H9 (cell line): ENCODE measurements at regions not wholly inside any gene's neighbourhood (a gene's known extent, or its start where the extent isn't known, plus 50 kb on each side); places are given as distances from the start of the nearest gene placed in this dataset.

ENCODE experiments used
- DNase-seq: peaks from one replicate; pipeline ENCODE4 v3.0.0-alpha.2; 2017
- H2AFZ ChIP-seq: one replicate; pipeline ENCODE4 v1.6.1; 2013; ENCODE audit warnings: mild to moderate bottlenecking, low read length, control low read depth, moderate library complexity
- H2AK5ac ChIP-seq: 2 replicates; pipeline ENCODE4 v1.6.1; 2013; ENCODE audit warnings: low read length, control low read depth, mixed read lengths; ENCODE audit not compliant: insufficient read length
- H2BK120ac ChIP-seq: one replicate; pipeline ENCODE4 v1.6.1; 2013; ENCODE audit warnings: low read depth, mild to moderate bottlenecking, low read length, control low read depth, inconsistent platforms; ENCODE audit not compliant: poor library complexity, severe bottlenecking
- H2BK12ac ChIP-seq: 2 replicates; pipeline ENCODE4 v1.6.1; 2013; ENCODE audit warnings: low read length, control low read depth, mixed read lengths, low read depth; ENCODE audit not compliant: insufficient read length
- H2BK15ac ChIP-seq: 2 replicates; pipeline ENCODE4 v1.6.1; 2013; ENCODE audit warnings: low read depth, low read length, control low read depth
- H2BK20ac ChIP-seq: one replicate; pipeline ENCODE4 v1.6.1; 2013; ENCODE audit warnings: low read depth, mild to moderate bottlenecking, low read length, control low read depth, inconsistent platforms; ENCODE audit not compliant: poor library complexity, severe bottlenecking
- H2BK5ac ChIP-seq: 2 replicates; pipeline ENCODE4 v1.6.1; 2013; ENCODE audit warnings: low read length, control low read depth, mixed read lengths; ENCODE audit not compliant: insufficient read length
- H3K14ac ChIP-seq: 2 replicates; pipeline ENCODE4 v1.6.1; 2013; ENCODE audit warnings: low read length, control low read depth; ENCODE audit not compliant: insufficient read depth
- H3K18ac ChIP-seq: 2 replicates; pipeline ENCODE4 v1.6.1; 2013; ENCODE audit warnings: low read depth, mild to moderate bottlenecking, mixed read lengths, low read length, control low read depth; ENCODE audit not compliant: insufficient read length
- H3K23ac ChIP-seq: 2 replicates; pipeline ENCODE4 v1.6.1; 2013; ENCODE audit warnings: low read length, control low read depth, mixed read lengths, low read depth; ENCODE audit not compliant: insufficient read length
- H3K23me2 ChIP-seq: 2 replicates; pipeline ENCODE4 v1.6.1; 2013; ENCODE audit warnings: low read depth, mild to moderate bottlenecking, mixed read lengths, low read length, control low read depth; ENCODE audit not compliant: insufficient read length, poor library complexity, severe bottlenecking
- H3K27ac ChIP-seq: 2 replicates; pipeline ENCODE4 v1.5.1; 2013; ENCODE audit warnings: low read length, control low read depth, mixed read lengths, low read depth; ENCODE audit not compliant: insufficient read length
- H3K27me3 ChIP-seq: 2 replicates; pipeline ENCODE4 v1.6.1; 2013; ENCODE audit warnings: low read length, control low read depth, inconsistent platforms; ENCODE audit not compliant: insufficient read depth
- H3K4ac ChIP-seq: 2 replicates; pipeline ENCODE4 v1.6.1; 2013; ENCODE audit warnings: low read depth, mild to moderate bottlenecking, control low read depth, inconsistent platforms, low read length, moderate library complexity
- H3K4me1 ChIP-seq: 2 replicates; pipeline ENCODE4 v1.6.1; 2013; ENCODE audit warnings: low read length, control low read depth, inconsistent platforms; ENCODE audit not compliant: insufficient read depth
- H3K4me2 ChIP-seq: 2 replicates; pipeline ENCODE4 v1.6.1; 2013; ENCODE audit warnings: low read length, control low read depth, mixed read lengths; ENCODE audit not compliant: insufficient read length, insufficient read depth
- H3K56ac ChIP-seq: 2 replicates; pipeline ENCODE4 v1.6.1; 2013; ENCODE audit warnings: low read depth, mild to moderate bottlenecking, mixed read lengths, low read length, control low read depth; ENCODE audit not compliant: insufficient read length
- H3K79me1 ChIP-seq: 2 replicates; pipeline ENCODE4 v1.6.1; 2013; ENCODE audit warnings: low read depth, mild to moderate bottlenecking, moderate library complexity, low read length, control low read depth, inconsistent platforms; ENCODE audit not compliant: insufficient read depth, poor library complexity, severe bottlenecking
- H3K79me2 ChIP-seq: 2 replicates; pipeline ENCODE4 v1.6.1; 2013; ENCODE audit warnings: low read length, control low read depth, inconsistent platforms; ENCODE audit not compliant: insufficient read depth
- H3K9ac ChIP-seq: 2 replicates; pipeline ENCODE4 v1.6.1; 2013; ENCODE audit warnings: low read length, control low read depth, mixed read lengths; ENCODE audit not compliant: insufficient read length; ENCODE audit errors: extremely low read depth
- H3K9me3 ChIP-seq: one replicate; pipeline ENCODE4 v1.6.1; 2013; ENCODE audit warnings: low read depth, low read length, inconsistent platforms; ENCODE audit not compliant: control insufficient read depth
- H3T11ph ChIP-seq: one replicate; pipeline ENCODE4 v1.6.1; 2013; ENCODE audit warnings: mild to moderate bottlenecking, low read length, control low read depth, inconsistent platforms
- H4K20me1 ChIP-seq: one replicate; pipeline ENCODE4 v1.6.1; 2013; ENCODE audit not compliant: control insufficient read depth, insufficient read length, insufficient read depth
- H4K5ac ChIP-seq: 2 replicates; pipeline ENCODE4 v1.6.1; 2013; ENCODE audit warnings: low read depth, mild to moderate bottlenecking, mixed read lengths, low read length, control low read depth; ENCODE audit not compliant: insufficient read length
- H4K8ac ChIP-seq: replicated peaks from 2 replicates; pipeline ENCODE4 v1.6.1; 2013; ENCODE audit warnings: low read length, control low read depth, mixed read lengths, low read depth; ENCODE audit not compliant: insufficient read length
- H4K91ac ChIP-seq: 2 replicates; pipeline ENCODE4 v1.6.1; 2013; ENCODE audit warnings: low read depth, mild to moderate bottlenecking, moderate library complexity, mixed read lengths, low read length, control low read depth; ENCODE audit not compliant: insufficient read length
- H3K27ac Mint-ChIP-seq, 3 experiments: 2 replicates in 2 of 3; 3 replicates in 1 of 3; pipeline ENCODE4 v1.8.0; 2020 to 2021; ENCODE audit warnings: mixed read lengths in 3 of 3, mild to moderate bottlenecking in 1 of 3, moderate library complexity in 1 of 3
- H3K27me3 Mint-ChIP-seq: 2 replicates; pipeline ENCODE4 v1.8.0; 2021; ENCODE audit warnings: low read depth, mild to moderate bottlenecking, moderate library complexity, mixed read lengths
- H3K36me3 Mint-ChIP-seq, 3 experiments: 2 replicates in 2 of 3; 3 replicates in 1 of 3; pipeline ENCODE4 v1.8.0; 2020 to 2021; ENCODE audit warnings: low read depth in 3 of 3, mixed read lengths in 3 of 3; ENCODE audit not compliant: insufficient read depth in 1 of 3
- H3K4me1 Mint-ChIP-seq, 2 experiments: 2 replicates each; pipeline ENCODE4 v1.8.0; 2020; ENCODE audit warnings: mixed read lengths in 2 of 2
- H3K4me3 Mint-ChIP-seq, 2 experiments: 2 replicates in 1 of 2; 3 replicates in 1 of 2; pipeline ENCODE4 v1.8.0; 2020 to 2021; ENCODE audit warnings: mild to moderate bottlenecking in 2 of 2, mixed read lengths in 2 of 2, moderate library complexity in 1 of 2
- H3K9me3 Mint-ChIP-seq, 2 experiments: 2 replicates in 1 of 2; 3 replicates in 1 of 2; pipeline ENCODE4 v1.8.0; 2020; ENCODE audit warnings: mild to moderate bottlenecking in 2 of 2, mixed read lengths in 2 of 2, moderate library complexity in 1 of 2
- CTCF ChIP-seq: fragments of 200-600 bp; sonication (generic); conservative IDR thresholded peaks from 3 replicates; pipeline ENCODE4 v1.8.0; 2021; ENCODE audit warnings: antibody characterized with exemption, mild to moderate bottlenecking
- WGBS: extraction: QIAGEN DNeasy Blood & Tissue Kit; methylation state at CpG from one replicate; pipeline ENCODE4 v1.1.7; 2013; ENCODE audit warnings: missing lambda C conversion rate, low lambda C conversion rate, mixed read lengths; ENCODE audit not compliant: insufficient read length; ENCODE audit errors: extremely low coverage; 5-methylcytosine and 5-hydroxymethylcytosine counted together

GRCh38 chr4:121439669-121440068 lies 58.9 kb upstream of the QRFPR start:
- Histone ChIP-seq H2AK5ac (no peak overlapping the region), H4K91ac (no peak overlapping the region), H2BK12ac (no peak overlapping the region), H3K4ac (no peak overlapping the region), H3K79me2 (no peaks in the 10 kb centered on the region), H3T11ph (no peak overlapping the region), H3K27ac (no peak overlapping the region), H3K18ac (no peak overlapping the region), H2BK20ac (no peak overlapping the region), H2BK5ac (no peak overlapping the region), H3K56ac (no peak overlapping the region), H4K8ac (no peak overlapping the region), H3K23me2 (no peaks in the 10 kb centered on the region), H3K23ac (no peak overlapping the region), H3K79me1 (no peaks in the 10 kb centered on the region), H3K14ac (no peak overlapping the region), H4K5ac (no peak overlapping the region), H2BK15ac (no peak overlapping the region), H3K4me2 (no peak overlapping the region), H3K4me1 (no peaks in the 10 kb centered on the region), H3K27me3 (no peaks in the 10 kb centered on the region), H3K9ac (no peak overlapping the region), H2BK120ac (no peak overlapping the region), H4K20me1 (no peaks in the 10 kb centered on the region), H2AFZ (no peak overlapping the region), H3K9me3 (no peaks in the 10 kb centered on the region)
- no peak for DNase-seq
- no peak overlapping the region for H3K27ac Mint-ChIP-seq
- no peak overlapping the region for H3K4me3 Mint-ChIP-seq
- peaks cover 3% of the 10 kb centered on the region for H3K27me3 Mint-ChIP-seq
- no CpG with 5 or more reads among the region's 1 CpG for WGBS
- no peaks in the 10 kb centered on the region for H3K4me1 Mint-ChIP-seq
- H3K36me3 Mint-ChIP-seq: peaks cover 0 to 6% (median 0%) of the 10 kb centered on the region in 3 experiments; a peak in 3 of 7 replicates
- TF ChIP-seq CTCF: no peak
- peaks cover 21 to 22% of the 10 kb centered on the region in 2 experiments for H3K9me3 Mint-ChIP-seq
